ENCODE measurements at regions not wholly inside any gene's neighbourhood (a gene's known extent, or its start where the extent isn't known, plus 50 kb on each side); places are given as distances from the start of the nearest gene placed in this dataset.

DNA sequence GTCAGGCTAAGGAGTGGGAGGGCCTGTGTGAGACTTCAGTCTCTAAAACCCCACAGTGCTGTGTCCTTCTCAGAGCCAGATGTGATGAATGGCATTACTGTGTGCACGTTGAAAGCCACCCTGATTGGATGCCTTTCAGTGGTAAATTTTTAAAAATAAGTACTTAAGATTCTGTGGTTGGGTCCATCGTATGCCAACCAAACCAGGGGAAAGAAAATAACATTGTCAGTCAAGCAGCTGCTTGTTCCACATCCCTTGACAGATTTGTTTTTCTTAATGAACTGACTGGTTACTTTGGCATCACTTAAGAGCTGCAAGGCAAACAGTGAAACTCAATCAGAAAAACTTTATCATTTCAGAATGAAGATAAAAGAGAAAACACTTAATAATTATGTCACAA is 334.0 kb upstream of the NT5E start:
- BruUV-seq (replicated peaks), result no TSS peak
- no peak for DNase-seq
- Histone ChIP-seq H3K4me1 (no peaks in the 10 kb centered on the region), H3K36me3 (ENCODE audit: control insufficient read depth, insufficient read depth, low read length) (no peaks in the 10 kb centered on the region), H3K27me3 (replicated peaks; ENCODE audit: control insufficient read depth, insufficient read depth, low read length) (no peaks in the 10 kb centered on the region), H3K9me3 (no peaks in the 10 kb centered on the region), H3K4me3 (ENCODE audit: low read depth, low read length) (no peak overlapping the region)
- H3K9me3 Mint-ChIP-seq (ENCODE audit: unreplicated experiment), result no peaks in the 10 kb centered on the region
- no peak overlapping the region for H3K27ac Mint-ChIP-seq (ENCODE audit: unreplicated experiment)
- H3K27me3 Mint-ChIP-seq (ENCODE audit: insufficient read depth, unreplicated experiment), result peaks cover 5% of the 10 kb centered on the region
- ChIA-PET CTCF (no interaction called here), POLR2A (no interaction called here)
- H3K4me1 Mint-ChIP-seq (ENCODE audit: low read depth, unreplicated experiment), result no peaks in the 10 kb centered on the region
- TF ChIP-seq, protein P1, sequence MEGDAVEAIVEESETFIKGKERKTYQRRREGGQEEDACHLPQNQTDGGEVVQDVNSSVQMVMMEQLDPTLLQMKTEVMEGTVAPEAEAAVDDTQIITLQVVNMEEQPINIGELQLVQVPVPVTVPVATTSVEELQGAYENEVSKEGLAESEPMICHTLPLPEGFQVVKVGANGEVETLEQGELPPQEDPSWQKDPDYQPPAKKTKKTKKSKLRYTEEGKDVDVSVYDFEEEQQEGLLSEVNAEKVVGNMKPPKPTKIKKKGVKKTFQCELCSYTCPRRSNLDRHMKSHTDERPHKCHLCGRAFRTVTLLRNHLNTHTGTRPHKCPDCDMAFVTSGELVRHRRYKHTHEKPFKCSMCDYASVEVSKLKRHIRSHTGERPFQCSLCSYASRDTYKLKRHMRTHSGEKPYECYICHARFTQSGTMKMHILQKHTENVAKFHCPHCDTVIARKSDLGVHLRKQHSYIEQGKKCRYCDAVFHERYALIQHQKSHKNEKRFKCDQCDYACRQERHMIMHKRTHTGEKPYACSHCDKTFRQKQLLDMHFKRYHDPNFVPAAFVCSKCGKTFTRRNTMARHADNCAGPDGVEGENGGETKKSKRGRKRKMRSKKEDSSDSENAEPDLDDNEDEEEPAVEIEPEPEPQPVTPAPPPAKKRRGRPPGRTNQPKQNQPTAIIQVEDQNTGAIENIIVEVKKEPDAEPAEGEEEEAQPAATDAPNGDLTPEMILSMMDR (IDR thresholded peaks at IDR 0.05; ENCODE audit: insufficient read depth in 1 of 2, low read depth in 1 of 2, low read length in 1 of 2, severe bottlenecking in 1 of 2, unreplicated experiment in 1 of 2), result no peak
- intact Hi-C loops (cut with micrococcal nuclease; ENCODE audit: unreplicated experiment), result no loop called here
- no peaks in the 10 kb centered on the region for H3K36me3 Mint-ChIP-seq (ENCODE audit: insufficient read depth, unreplicated experiment)
- H3K4me3 Mint-ChIP-seq (ENCODE audit: unreplicated experiment), result no peak overlapping the region

DNA sequence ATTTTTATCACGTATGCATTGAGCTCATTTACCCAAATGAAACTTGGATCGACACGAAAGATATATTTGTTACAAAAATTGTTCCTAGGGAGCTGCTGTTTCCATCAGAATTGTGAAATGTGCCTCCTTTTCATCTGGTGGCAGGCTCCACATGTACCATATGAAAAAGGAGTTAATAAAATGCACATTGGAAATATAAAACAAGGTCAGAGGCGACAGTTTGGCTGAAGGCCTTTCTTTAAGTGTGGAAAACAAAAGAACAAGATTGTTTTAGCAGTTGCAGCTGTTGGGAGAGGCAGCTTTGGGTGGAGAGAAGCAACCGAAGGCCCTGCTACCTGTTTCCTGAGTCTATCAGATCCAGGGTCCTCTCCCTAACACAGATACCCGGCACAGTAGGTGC is 334.5 kb upstream of the NT5E start:
- Histone ChIP-seq H3K27me3 (replicated peaks; ENCODE audit: control insufficient read depth, insufficient read depth, low read length) (no peaks in the 10 kb centered on the region), H3K9me3 (no peaks in the 10 kb centered on the region), H3K36me3 (ENCODE audit: control insufficient read depth, insufficient read depth, low read length) (no peaks in the 10 kb centered on the region), H3K4me1 (no peaks in the 10 kb centered on the region), H3K4me3 (ENCODE audit: low read depth, low read length) (no peak overlapping the region)
- POLR2A ChIA-PET, result no interaction called here
- intact Hi-C loops (cut with micrococcal nuclease; ENCODE audit: unreplicated experiment), result no loop called here
- TF ChIP-seq, protein P1 (IDR thresholded peaks at IDR 0.05; ENCODE audit: insufficient read depth in 1 of 2, low read depth in 1 of 2, low read length in 1 of 2, severe bottlenecking in 1 of 2, unreplicated experiment in 1 of 2), result no peak
- H3K36me3 Mint-ChIP-seq (ENCODE audit: insufficient read depth, unreplicated experiment), result no peaks in the 10 kb centered on the region
- BruUV-seq (replicated peaks), result no TSS peak
- no peak overlapping the region for H3K27ac Mint-ChIP-seq (ENCODE audit: unreplicated experiment)
- peaks cover 6% of the 10 kb centered on the region for H3K27me3 Mint-ChIP-seq (ENCODE audit: insufficient read depth, unreplicated experiment)
- H3K4me1 Mint-ChIP-seq (ENCODE audit: low read depth, unreplicated experiment), result no peaks in the 10 kb centered on the region
- no peak for DNase-seq
- H3K4me3 Mint-ChIP-seq (ENCODE audit: unreplicated experiment), result no peak overlapping the region
- CTCF ChIA-PET, result no interaction called here
- H3K9me3 Mint-ChIP-seq (ENCODE audit: unreplicated experiment), result no peaks in the 10 kb centered on the region

DNA sequence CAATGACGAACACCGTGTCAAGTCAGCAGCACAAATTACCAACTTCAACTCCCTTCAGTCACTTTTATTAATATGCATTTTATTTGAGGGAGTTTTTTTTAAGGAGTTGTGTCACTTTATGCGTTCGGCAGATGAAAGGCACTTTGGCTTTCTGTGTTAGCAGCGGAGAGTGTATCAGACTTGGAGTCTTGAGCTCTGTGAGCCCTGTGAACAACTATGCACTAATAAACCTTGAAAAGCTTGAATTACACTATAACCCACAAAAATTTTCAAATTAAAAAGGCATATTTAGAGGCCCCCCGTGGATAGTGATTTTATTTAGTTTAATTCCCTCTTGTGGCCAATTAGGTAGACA is 335.3 kb upstream of the NT5E start:
- no peak for DNase-seq
- ChIA-PET POLR2A (no interaction called here), CTCF (no interaction called here)
- no peaks in the 10 kb centered on the region for H3K4me1 Mint-ChIP-seq (ENCODE audit: low read depth, unreplicated experiment)
- BruUV-seq (replicated peaks), result no TSS peak
- Histone ChIP-seq H3K36me3 (ENCODE audit: control insufficient read depth, insufficient read depth, low read length) (no peaks in the 10 kb centered on the region), H3K4me1 (no peaks in the 10 kb centered on the region), H3K4me3 (ENCODE audit: low read depth, low read length) (no peak overlapping the region), H3K27me3 (replicated peaks; ENCODE audit: control insufficient read depth, insufficient read depth, low read length) (no peaks in the 10 kb centered on the region), H3K9me3 (no peaks in the 10 kb centered on the region)
- H3K9me3 Mint-ChIP-seq (ENCODE audit: unreplicated experiment), result no peaks in the 10 kb centered on the region
- H3K36me3 Mint-ChIP-seq (ENCODE audit: insufficient read depth, unreplicated experiment), result no peaks in the 10 kb centered on the region
- H3K27me3 Mint-ChIP-seq (ENCODE audit: insufficient read depth, unreplicated experiment), result peaks cover 10% of the 10 kb centered on the region
- intact Hi-C loops (cut with micrococcal nuclease; ENCODE audit: unreplicated experiment), result no loop called here
- TF ChIP-seq, protein P1 (IDR thresholded peaks at IDR 0.05; ENCODE audit: insufficient read depth in 1 of 2, low read depth in 1 of 2, low read length in 1 of 2, severe bottlenecking in 1 of 2, unreplicated experiment in 1 of 2), result no peak
- no peak overlapping the region for H3K4me3 Mint-ChIP-seq (ENCODE audit: unreplicated experiment)
- no peak overlapping the region for H3K27ac Mint-ChIP-seq (ENCODE audit: unreplicated experiment)
